Peyer's patch (tissue), 4 donors: ENCODE measurements at regions not wholly inside any gene's neighbourhood (a gene's known extent, or its start where the extent isn't known, plus 50 kb on each side); places are given as distances from the start of the nearest gene placed in this dataset.
A peak's percentile ranks its signal among the peaks of the same experiment; 100 is the strongest.

Experiments used
- DNase-seq, 3 donors: peaks; one replicate each; pipeline ENCODE4 v3.0.0-alpha.2; 2017 to 2019
- H3K27ac ChIP-seq, 4 donors: fragments of 200-600 bp; sonication (generic); one replicate each; pipeline ENCODE4 v1.5.1; 2016 to 2019
- H3K27me3 ChIP-seq, 2 donors: fragments of 200-600 bp; sonication (generic); one replicate each; pipeline ENCODE4 v1.5.1; 2019
- H3K36me3 ChIP-seq, 3 donors: fragments of 200-600 bp; sonication (generic); one replicate each; pipeline ENCODE4 v1.5.1; 2016 to 2019
- H3K4me1 ChIP-seq, 4 donors: fragments of 200-600 bp; sonication (generic); one replicate each; pipeline ENCODE4 v1.5.1; 2016 to 2019
- H3K4me3 ChIP-seq, 4 donors: fragments of 200-600 bp; sonication (generic); 1 replicate in 3 of 4; 2 replicates in 1 of 4; pipeline ENCODE4 v1.5.1; 2016 to 2019; ENCODE audit warnings: mild to moderate bottlenecking in 1 of 4
- H3K9me3 ChIP-seq, 4 donors: fragments of 200-600 bp; sonication (generic); one replicate each; pipeline ENCODE4 v1.5.1; 2016 to 2019; ENCODE audit warnings: mild to moderate bottlenecking in 1 of 4
- CTCF ChIP-seq, 6 experiments: fragments of 450-650 bp in 4 of 6; fragments of 200-600 bp in 2 of 6; sonication (generic) in 1 of 6; IDR thresholded peaks; one replicate each; pipeline ENCODE4 v1.5.1; 2017 to 2019; ENCODE audit warnings: antibody characterized with exemption in 6 of 6, mild to moderate bottlenecking in 3 of 6, moderate library complexity in 1 of 6
- POLR2A ChIP-seq, 2 donors: fragments of 450-650 bp; IDR thresholded peaks; one replicate each; pipeline ENCODE4 v1.5.1; 2017; ENCODE audit warnings: antibody characterized with exemption in 2 of 2, mild to moderate bottlenecking in 2 of 2, moderate library complexity in 2 of 2

- TF ChIP-seq CTCF (IDR thresholded peaks at IDR 0.05) (no peak), POLR2A (IDR thresholded peaks at IDR 0.05) (no peak)
- no peak overlapping the region for H3K4me3 ChIP-seq
- H3K27ac ChIP-seq, result peak overlapping the region in 2 of 4 donors; percentile 44 to 66
- H3K27me3 ChIP-seq, result no peaks in the 10 kb centered on the region
- H3K9me3 ChIP-seq, result no peaks in the 10 kb centered on the region
- no peaks in the 10 kb centered on the region for H3K36me3 ChIP-seq
- peaks cover 0 to 25% (median 2%) of the 10 kb centered on the region in 4 donors for H3K4me1 ChIP-seq
- DNase-seq, result peak in 2 of 3 donors; percentile 67 to 80
Measured at GRCh38 chr5:135127439-135128240, 93.6 kb upstream of the PITX1 start.

GRCh38 chr5:135126688-135127438, 92.8 kb upstream of the PITX1 start:
- peak overlapping the region in 3 of 4 donors; percentile 25 to 66 (median 44) for H3K27ac ChIP-seq
- H3K27me3 ChIP-seq, result no peaks in the 10 kb centered on the region
- H3K36me3 ChIP-seq, result no peaks in the 10 kb centered on the region
- no peaks in the 10 kb centered on the region for H3K9me3 ChIP-seq
- no peak for TF ChIP-seq CTCF (IDR thresholded peaks at IDR 0.05)
- TF ChIP-seq POLR2A (IDR thresholded peaks at IDR 0.05), result no peak
- peaks cover 0 to 25% (median 2%) of the 10 kb centered on the region in 4 donors for H3K4me1 ChIP-seq
- no peak overlapping the region for H3K4me3 ChIP-seq
- no peak for DNase-seq

GRCh38 chr5:135124724-135125123, 90.7 kb upstream of the PITX1 start:
- Histone ChIP-seq H3K27ac (no peak overlapping the region), H3K4me1 (peaks cover 0 to 25% (median 2%) of the 10 kb centered on the region in 4 donors), H3K36me3 (no peaks in the 10 kb centered on the region), H3K9me3 (no peaks in the 10 kb centered on the region), H3K27me3 (no peaks in the 10 kb centered on the region), H3K4me3 (no peak overlapping the region)
- TF ChIP-seq CTCF (IDR thresholded peaks at IDR 0.05) (no peak), POLR2A (IDR thresholded peaks at IDR 0.05) (no peak)
- no peak for DNase-seq

- H3K27me3 ChIP-seq, result no peaks in the 10 kb centered on the region
- no peak overlapping the region for H3K27ac ChIP-seq
- TF ChIP-seq POLR2A (IDR thresholded peaks at IDR 0.05) (no peak), CTCF (IDR thresholded peaks at IDR 0.05) (no peak)
- H3K36me3 ChIP-seq, result no peaks in the 10 kb centered on the region
- peaks cover 0 to 21% (median 2%) of the 10 kb centered on the region in 4 donors for H3K4me1 ChIP-seq
- no peak for DNase-seq
- H3K4me3 ChIP-seq, result no peak overlapping the region
- no peaks in the 10 kb centered on the region for H3K9me3 ChIP-seq
Measured at GRCh38 chr5:135124128-135124527, 90.1 kb upstream of the PITX1 start.

GRCh38 chr5:135122797-135123196, 88.8 kb upstream of the PITX1 start:
- peaks cover 0 to 14% (median 2%) of the 10 kb centered on the region in 4 donors for H3K4me1 ChIP-seq
- no peak overlapping the region for H3K27ac ChIP-seq
- H3K36me3 ChIP-seq, result no peaks in the 10 kb centered on the region
- no peaks in the 10 kb centered on the region for H3K27me3 ChIP-seq
- H3K4me3 ChIP-seq, result no peak overlapping the region
- TF ChIP-seq CTCF (IDR thresholded peaks at IDR 0.05) (no peak), POLR2A (IDR thresholded peaks at IDR 0.05) (no peak)
- DNase-seq, result no peak
- no peaks in the 10 kb centered on the region for H3K9me3 ChIP-seq
